HG03060 (cell line): ENCODE measurements at regions not wholly inside any gene's neighbourhood (a gene's known extent, or its start where the extent isn't known, plus 50 kb on each side); places are given as distances from the start of the nearest gene placed in this dataset.

ENCODE experiments used
- ATAC-seq: cut with Tn5 transposase; IDR thresholded peaks from one replicate; pipeline ENCODE4 v1.9.1; 2021; ENCODE audit warnings: low read depth, moderate number of reproducible peaks; ENCODE audit not compliant: unreplicated experiment

GRCh38 chr4:112978691-112979472 lies 70.6 kb upstream of the ANK2 start:
- no peak for ATAC-seq

GRCh38 chr4:112979881-112980421 lies 69.5 kb upstream of the ANK2 start:
- no peak for ATAC-seq

GRCh38 chr4:112982680-112983079 lies 66.8 kb upstream of the ANK2 start:
- ATAC-seq, result no peak

- ATAC-seq, result no peak
Measured at GRCh38 chr4:112994732-112995464, 54.6 kb upstream of the ANK2 start.
